GM12892 (cell line): ENCODE measurements at regions not wholly inside any gene's neighbourhood (a gene's known extent, or its start where the extent isn't known, plus 50 kb on each side); places are given as distances from the start of the nearest gene placed in this dataset.

ENCODE experiments used
- POLR2A ChIP-seq: IDR thresholded peaks from 2 replicates; pipeline ENCODE4 v1.6.1; 2011; ENCODE audit warnings: low read depth, low read length, control low read depth
- POLR2AphosphoS5 ChIP-seq: IDR thresholded peaks from 2 replicates; pipeline ENCODE4 v1.6.1; 2011; ENCODE audit warnings: low read depth, low read length, control low read depth
- TAF1 ChIP-seq: IDR thresholded peaks from 2 replicates; pipeline ENCODE4 v1.6.1; 2011; ENCODE audit warnings: low read depth, mild to moderate bottlenecking, control low read depth, low read length, borderline replicate concordance

DNA sequence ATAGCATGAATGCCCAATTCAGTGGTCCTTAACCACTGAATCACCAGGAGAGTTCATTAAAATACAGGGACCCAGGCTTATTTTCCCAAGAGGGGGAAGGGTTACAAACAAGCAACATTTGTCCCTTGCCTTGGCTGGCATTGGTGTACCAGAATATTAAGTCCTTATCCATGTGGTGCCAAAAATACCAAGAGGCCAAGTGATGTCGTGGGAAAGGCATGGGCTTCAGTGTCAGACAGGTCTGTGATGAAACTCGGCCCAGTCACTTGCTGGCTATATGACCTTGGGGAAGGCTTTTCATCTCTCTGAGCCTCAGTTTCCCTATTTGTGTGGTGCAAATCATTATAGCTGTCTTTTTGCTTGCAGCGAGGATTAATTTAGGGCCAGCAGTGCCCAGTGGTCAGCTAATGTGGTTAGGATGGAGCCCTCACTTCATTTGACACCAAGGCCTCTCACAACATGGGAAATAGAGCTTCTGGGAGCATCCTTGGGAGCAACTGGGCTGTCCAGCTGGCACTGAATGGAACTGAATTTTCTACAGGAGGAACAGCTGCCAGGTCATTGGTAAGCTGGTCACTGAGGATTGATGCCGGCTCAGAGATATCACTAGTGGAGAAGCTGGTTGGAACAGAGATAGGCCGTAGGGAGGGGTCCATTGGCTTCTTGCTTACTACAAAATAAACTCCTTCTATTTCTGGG lies 77.2 kb upstream of the PPP2R5A start:
- TF ChIP-seq POLR2AphosphoS5 (no peak), POLR2A (no peak), TAF1 (no peak)
